GM23338 (cell line): ENCODE measurements at regions not wholly inside any gene's neighbourhood (a gene's known extent, or its start where the extent isn't known, plus 50 kb on each side); places are given as distances from the start of the nearest gene placed in this dataset.

ENCODE experiments used
- ATAC-seq: fragments of 200-7000 bp; cut with Tn5 transposase; 3 replicates; pipeline ENCODE4 v1.9.1; 2020
- DNase-seq: peaks from one replicate; pipeline ENCODE4 v3.0.0-alpha.2; 2015; ENCODE audit warnings: low spot score
- H2AFZ ChIP-seq: fragments of 200-600 bp; sonication (generic); 2 replicates; pipeline ENCODE4 v1.8.0; 2016; ENCODE audit warnings: antibody characterized with exemption, mild to moderate bottlenecking, moderate library complexity
- H3F3A ChIP-seq: fragments of 200-600 bp; sonication (generic); replicated peaks from 2 replicates; pipeline ENCODE4 v1.8.0; 2017; ENCODE audit warnings: antibody characterized with exemption, mixed run types, low read depth
- H3K27ac ChIP-seq: fragments of 200-600 bp; sonication (generic); 2 replicates; pipeline ENCODE4 v1.6.1; 2016; ENCODE audit warnings: low read depth
- H3K27me3 ChIP-seq: fragments of 200-600 bp; sonication (generic); 2 replicates; pipeline ENCODE4 v1.8.0; 2016; ENCODE audit warnings: mild to moderate bottlenecking, mixed run types, moderate library complexity; ENCODE audit not compliant: insufficient read depth
- H3K36me3 ChIP-seq: fragments of 200-600 bp; sonication (generic); 2 replicates; pipeline ENCODE4 v1.8.0; 2016; ENCODE audit warnings: mild to moderate bottlenecking; ENCODE audit not compliant: insufficient read depth
- H3K4me1 ChIP-seq: fragments of 200-600 bp; sonication (generic); 2 replicates; pipeline ENCODE4 v1.8.0; 2016; ENCODE audit warnings: mild to moderate bottlenecking, moderate library complexity; ENCODE audit not compliant: insufficient read depth
- H3K4me2 ChIP-seq: fragments of 200-600 bp; sonication (generic); 2 replicates; pipeline ENCODE4 v1.7.1; 2017; ENCODE audit warnings: mixed run types
- H3K4me3 ChIP-seq: fragments of 200-600 bp; sonication (generic); 2 replicates; pipeline ENCODE4 v1.6.1; 2016; ENCODE audit warnings: mixed run types
- H3K79me2 ChIP-seq: fragments of 200-600 bp; sonication (generic); replicated peaks from 2 replicates; pipeline ENCODE4 v1.8.0; 2017; ENCODE audit warnings: mild to moderate bottlenecking; ENCODE audit not compliant: insufficient read depth
- H3K9me2 ChIP-seq: fragments of 200-600 bp; sonication (generic); 2 replicates; pipeline ENCODE4 v1.8.0; 2017; ENCODE audit not compliant: insufficient read depth
- H4K20me1 ChIP-seq: fragments of 200-600 bp; sonication (generic); replicated peaks from 2 replicates; pipeline ENCODE4 v1.8.0; 2017; ENCODE audit warnings: mild to moderate bottlenecking; ENCODE audit not compliant: insufficient read depth
- H3K27ac Mint-ChIP-seq: 2 replicates; pipeline ENCODE4 v1.8.0; 2020; ENCODE audit warnings: inconsistent platforms, mild to moderate bottlenecking, moderate library complexity, mixed read lengths
- H3K27me3 Mint-ChIP-seq: 3 replicates; pipeline ENCODE4 v1.8.0; 2022; ENCODE audit warnings: low read depth, mild to moderate bottlenecking, moderate library complexity, mixed read lengths, inconsistent platforms; ENCODE audit not compliant: insufficient read depth, poor library complexity
- H3K36me3 Mint-ChIP-seq: 3 replicates; pipeline ENCODE4 v1.8.0; 2021; ENCODE audit warnings: low read depth, mild to moderate bottlenecking, inconsistent platforms, moderate library complexity, mixed read lengths
- H3K4me1 Mint-ChIP-seq: 3 replicates; pipeline ENCODE4 v1.8.0; 2020; ENCODE audit warnings: mild to moderate bottlenecking, inconsistent platforms, mixed read lengths
- H3K4me3 Mint-ChIP-seq: 3 replicates; pipeline ENCODE4 v1.8.0; 2021; ENCODE audit warnings: moderate library complexity, mild to moderate bottlenecking, inconsistent platforms, mixed read lengths
- H3K9me3 Mint-ChIP-seq: 3 replicates; pipeline ENCODE4 v1.8.0; 2020; ENCODE audit warnings: moderate library complexity, mild to moderate bottlenecking, inconsistent platforms, mixed read lengths
- CREB1 ChIP-seq: fragments of 250-450 bp; sonication (Bioruptor Pico); IDR thresholded peaks from 2 replicates; pipeline ENCODE4 v1.5.0; 2020; ENCODE audit warnings: low read depth, mild to moderate bottlenecking, moderate library complexity
- EZH2 ChIP-seq: fragments of 200-600 bp; sonication (generic); IDR thresholded peaks from one replicate; pipeline ENCODE4 v1.8.0; 2017; ENCODE audit warnings: antibody characterized with exemption, mild to moderate bottlenecking, low read depth; ENCODE audit not compliant: unreplicated experiment
- EZH2phosphoT487 ChIP-seq: fragments of 200-600 bp; sonication (generic); IDR thresholded peaks from one replicate; pipeline ENCODE4 v1.8.1; 2018; ENCODE audit warnings: antibody characterized with exemption; ENCODE audit not compliant: unreplicated experiment
- JUNB ChIP-seq: IDR thresholded peaks from one replicate; pipeline ENCODE4 v1.6.1; 2016; ENCODE audit warnings: antibody characterized with exemption; ENCODE audit not compliant: unreplicated experiment
- NANOG ChIP-seq: IDR thresholded peaks from 2 replicates; pipeline ENCODE4 v1.6.1; 2016; ENCODE audit warnings: antibody characterized with exemption, borderline replicate concordance
- POLR2AphosphoS5 ChIP-seq: IDR thresholded peaks from 2 replicates; pipeline ENCODE4 v1.6.1; 2016; ENCODE audit warnings: antibody characterized with exemption, low read depth
- STAT1 ChIP-seq: IDR thresholded peaks from one replicate; pipeline ENCODE4 v1.6.1; 2016; ENCODE audit warnings: antibody characterized with exemption; ENCODE audit not compliant: unreplicated experiment
- ZNF114 ChIP-seq: fragments of 250-450 bp; sonication (Bioruptor Pico); IDR thresholded peaks from 2 replicates; pipeline ENCODE4 v1.5.0; 2020; ENCODE audit warnings: mild to moderate bottlenecking, moderate library complexity
- ZNF331 ChIP-seq: fragments of 250-450 bp; sonication (Bioruptor Pico); IDR thresholded peaks from 2 replicates; pipeline ENCODE4 v1.5.0; 2020; ENCODE audit warnings: low read depth, mild to moderate bottlenecking, moderate library complexity
- TF ChIP-seq, protein P1 (sequence below), 2 experiments: fragments of 200-600 bp in 1 of 2; sonication (generic) in 1 of 2; conservative IDR thresholded peaks; 2 replicates each; pipeline versions ENCODE4 v1.5.1 to v1.6.1; 2016 to 2017; ENCODE audit warnings: antibody characterized with exemption in 2 of 2, low read depth in 2 of 2, mild to moderate bottlenecking in 2 of 2, moderate library complexity in 1 of 2
- TF ChIP-seq, protein P2 (sequence below): IDR thresholded peaks from 2 replicates; pipeline ENCODE4 v1.6.1; 2016; ENCODE audit warnings: antibody characterized with exemption
- TF ChIP-seq, protein P3 (sequence below): fragments of 250-450 bp; sonication (Bioruptor Pico); IDR thresholded peaks from 2 replicates; pipeline ENCODE4 v1.5.0; 2020; ENCODE audit warnings: mild to moderate bottlenecking, moderate library complexity
- TF ChIP-seq, protein P4 (sequence below): IDR thresholded peaks from one replicate; pipeline ENCODE4 v1.6.1; 2018; ENCODE audit warnings: antibody characterized with exemption; ENCODE audit not compliant: unreplicated experiment

DNA sequence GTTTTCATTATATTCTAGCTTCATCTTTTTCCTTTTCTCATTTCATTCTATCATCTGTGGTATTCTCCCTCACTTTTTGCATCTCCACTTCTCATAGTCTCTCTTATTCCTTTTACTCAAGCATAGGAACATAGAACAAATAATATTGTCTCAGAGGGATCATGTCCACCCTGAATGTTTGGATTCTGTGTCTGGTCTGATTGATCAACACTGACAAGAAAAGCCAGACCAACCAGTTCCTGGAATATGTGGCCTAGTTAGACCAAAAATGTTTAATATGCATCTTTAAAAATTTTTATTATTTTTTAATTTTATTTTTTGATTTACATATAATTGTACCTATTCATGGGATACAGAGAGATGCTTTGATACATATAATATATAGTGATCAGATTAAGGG lies 212.0 kb upstream of the ALCAM start:
- Mint-ChIP-seq H3K4me3 (no peak overlapping the region), H3K27ac (peak overlapping the region; percentile 12; the same call in 1 of the 2 replicates), H3K9me3 (peaks cover 10% of the 10 kb centered on the region), H3K27me3 (no peaks in the 10 kb centered on the region), H3K36me3 (peaks cover 6% of the 10 kb centered on the region), H3K4me1 (peaks cover 25% of the 10 kb centered on the region)
- Histone ChIP-seq H2AFZ (no peak overlapping the region), H3K4me2 (no peak overlapping the region), H3K79me2 (no peaks in the 10 kb centered on the region), H3K36me3 (no peaks in the 10 kb centered on the region), H3K27me3 (no peaks in the 10 kb centered on the region), H3K27ac (no peak overlapping the region), H3K4me1 (peaks cover 33% of the 10 kb centered on the region), H4K20me1 (no peaks in the 10 kb centered on the region), H3K9me2 (no peaks in the 10 kb centered on the region), H3K4me3 (no peak overlapping the region), H3F3A (no peaks in the 10 kb centered on the region)
- no peak for TF ChIP-seq JUNB
- TF ChIP-seq, protein P1, sequence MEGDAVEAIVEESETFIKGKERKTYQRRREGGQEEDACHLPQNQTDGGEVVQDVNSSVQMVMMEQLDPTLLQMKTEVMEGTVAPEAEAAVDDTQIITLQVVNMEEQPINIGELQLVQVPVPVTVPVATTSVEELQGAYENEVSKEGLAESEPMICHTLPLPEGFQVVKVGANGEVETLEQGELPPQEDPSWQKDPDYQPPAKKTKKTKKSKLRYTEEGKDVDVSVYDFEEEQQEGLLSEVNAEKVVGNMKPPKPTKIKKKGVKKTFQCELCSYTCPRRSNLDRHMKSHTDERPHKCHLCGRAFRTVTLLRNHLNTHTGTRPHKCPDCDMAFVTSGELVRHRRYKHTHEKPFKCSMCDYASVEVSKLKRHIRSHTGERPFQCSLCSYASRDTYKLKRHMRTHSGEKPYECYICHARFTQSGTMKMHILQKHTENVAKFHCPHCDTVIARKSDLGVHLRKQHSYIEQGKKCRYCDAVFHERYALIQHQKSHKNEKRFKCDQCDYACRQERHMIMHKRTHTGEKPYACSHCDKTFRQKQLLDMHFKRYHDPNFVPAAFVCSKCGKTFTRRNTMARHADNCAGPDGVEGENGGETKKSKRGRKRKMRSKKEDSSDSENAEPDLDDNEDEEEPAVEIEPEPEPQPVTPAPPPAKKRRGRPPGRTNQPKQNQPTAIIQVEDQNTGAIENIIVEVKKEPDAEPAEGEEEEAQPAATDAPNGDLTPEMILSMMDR (conservative IDR thresholded peaks at IDR 0.05; ENCODE audit: low read depth in 2 of 2), result no peak
- TF ChIP-seq EZH2, result no peak
- TF ChIP-seq, protein P2, sequence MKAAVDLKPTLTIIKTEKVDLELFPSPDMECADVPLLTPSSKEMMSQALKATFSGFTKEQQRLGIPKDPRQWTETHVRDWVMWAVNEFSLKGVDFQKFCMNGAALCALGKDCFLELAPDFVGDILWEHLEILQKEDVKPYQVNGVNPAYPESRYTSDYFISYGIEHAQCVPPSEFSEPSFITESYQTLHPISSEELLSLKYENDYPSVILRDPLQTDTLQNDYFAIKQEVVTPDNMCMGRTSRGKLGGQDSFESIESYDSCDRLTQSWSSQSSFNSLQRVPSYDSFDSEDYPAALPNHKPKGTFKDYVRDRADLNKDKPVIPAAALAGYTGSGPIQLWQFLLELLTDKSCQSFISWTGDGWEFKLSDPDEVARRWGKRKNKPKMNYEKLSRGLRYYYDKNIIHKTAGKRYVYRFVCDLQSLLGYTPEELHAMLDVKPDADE, result no peak
- TF ChIP-seq EZH2phosphoT487, result no peak
- TF ChIP-seq STAT1, result no peak
- TF ChIP-seq, protein P3, sequence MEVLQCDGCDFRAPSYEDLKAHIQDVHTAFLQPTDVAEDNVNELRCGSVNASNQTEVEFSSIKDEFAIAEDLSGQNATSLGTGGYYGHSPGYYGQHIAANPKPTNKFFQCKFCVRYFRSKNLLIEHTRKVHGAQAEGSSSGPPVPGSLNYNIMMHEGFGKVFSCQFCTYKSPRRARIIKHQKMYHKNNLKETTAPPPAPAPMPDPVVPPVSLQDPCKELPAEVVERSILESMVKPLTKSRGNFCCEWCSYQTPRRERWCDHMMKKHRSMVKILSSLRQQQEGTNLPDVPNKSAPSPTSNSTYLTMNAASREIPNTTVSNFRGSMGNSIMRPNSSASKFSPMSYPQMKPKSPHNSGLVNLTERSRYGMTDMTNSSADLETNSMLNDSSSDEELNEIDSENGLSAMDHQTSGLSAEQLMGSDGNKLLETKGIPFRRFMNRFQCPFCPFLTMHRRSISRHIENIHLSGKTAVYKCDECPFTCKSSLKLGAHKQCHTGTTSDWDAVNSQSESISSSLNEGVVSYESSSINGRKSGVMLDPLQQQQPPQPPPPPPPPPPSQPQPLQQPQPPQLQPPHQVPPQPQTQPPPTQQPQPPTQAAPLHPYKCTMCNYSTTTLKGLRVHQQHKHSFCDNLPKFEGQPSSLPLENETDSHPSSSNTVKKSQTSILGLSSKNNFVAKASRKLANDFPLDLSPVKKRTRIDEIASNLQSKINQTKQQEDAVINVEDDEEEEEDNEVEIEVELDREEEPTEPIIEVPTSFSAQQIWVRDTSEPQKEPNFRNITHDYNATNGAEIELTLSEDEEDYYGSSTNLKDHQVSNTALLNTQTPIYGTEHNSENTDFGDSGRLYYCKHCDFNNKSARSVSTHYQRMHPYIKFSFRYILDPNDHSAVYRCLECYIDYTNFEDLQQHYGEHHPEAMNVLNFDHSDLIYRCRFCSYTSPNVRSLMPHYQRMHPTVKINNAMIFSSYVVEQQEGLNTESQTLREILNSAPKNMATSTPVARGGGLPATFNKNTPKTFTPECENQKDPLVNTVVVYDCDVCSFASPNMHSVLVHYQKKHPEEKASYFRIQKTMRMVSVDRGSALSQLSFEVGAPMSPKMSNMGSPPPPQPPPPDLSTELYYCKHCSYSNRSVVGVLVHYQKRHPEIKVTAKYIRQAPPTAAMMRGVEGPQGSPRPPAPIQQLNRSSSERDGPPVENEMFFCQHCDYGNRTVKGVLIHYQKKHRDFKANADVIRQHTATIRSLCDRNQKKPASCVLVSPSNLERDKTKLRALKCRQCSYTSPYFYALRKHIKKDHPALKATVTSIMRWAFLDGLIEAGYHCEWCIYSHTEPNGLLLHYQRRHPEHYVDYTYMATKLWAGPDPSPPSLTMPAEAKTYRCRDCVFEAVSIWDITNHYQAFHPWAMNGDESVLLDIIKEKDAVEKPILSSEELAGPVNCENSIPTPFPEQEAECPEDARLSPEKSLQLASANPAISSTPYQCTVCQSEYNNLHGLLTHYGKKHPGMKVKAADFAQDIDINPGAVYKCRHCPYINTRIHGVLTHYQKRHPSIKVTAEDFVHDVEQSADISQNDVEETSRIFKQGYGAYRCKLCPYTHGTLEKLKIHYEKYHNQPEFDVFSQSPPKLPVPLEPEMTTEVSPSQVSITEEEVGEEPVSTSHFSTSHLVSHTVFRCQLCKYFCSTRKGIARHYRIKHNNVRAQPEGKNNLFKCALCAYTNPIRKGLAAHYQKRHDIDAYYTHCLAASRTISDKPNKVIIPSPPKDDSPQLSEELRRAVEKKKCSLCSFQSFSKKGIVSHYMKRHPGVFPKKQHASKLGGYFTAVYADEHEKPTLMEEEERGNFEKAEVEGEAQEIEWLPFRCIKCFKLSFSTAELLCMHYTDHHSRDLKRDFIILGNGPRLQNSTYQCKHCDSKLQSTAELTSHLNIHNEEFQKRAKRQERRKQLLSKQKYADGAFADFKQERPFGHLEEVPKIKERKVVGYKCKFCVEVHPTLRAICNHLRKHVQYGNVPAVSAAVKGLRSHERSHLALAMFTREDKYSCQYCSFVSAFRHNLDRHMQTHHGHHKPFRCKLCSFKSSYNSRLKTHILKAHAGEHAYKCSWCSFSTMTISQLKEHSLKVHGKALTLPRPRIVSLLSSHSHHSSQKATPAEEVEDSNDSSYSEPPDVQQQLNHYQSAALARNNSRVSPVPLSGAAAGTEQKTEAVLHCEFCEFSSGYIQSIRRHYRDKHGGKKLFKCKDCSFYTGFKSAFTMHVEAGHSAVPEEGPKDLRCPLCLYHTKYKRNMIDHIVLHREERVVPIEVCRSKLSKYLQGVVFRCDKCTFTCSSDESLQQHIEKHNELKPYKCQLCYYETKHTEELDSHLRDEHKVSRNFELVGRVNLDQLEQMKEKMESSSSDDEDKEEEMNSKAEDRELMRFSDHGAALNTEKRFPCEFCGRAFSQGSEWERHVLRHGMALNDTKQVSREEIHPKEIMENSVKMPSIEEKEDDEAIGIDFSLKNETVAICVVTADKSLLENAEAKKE, result no peak
- no peak for TF ChIP-seq NANOG
- TF ChIP-seq ZNF331 (CRISPR knock-in tag), result no peak
- TF ChIP-seq, protein P4, sequence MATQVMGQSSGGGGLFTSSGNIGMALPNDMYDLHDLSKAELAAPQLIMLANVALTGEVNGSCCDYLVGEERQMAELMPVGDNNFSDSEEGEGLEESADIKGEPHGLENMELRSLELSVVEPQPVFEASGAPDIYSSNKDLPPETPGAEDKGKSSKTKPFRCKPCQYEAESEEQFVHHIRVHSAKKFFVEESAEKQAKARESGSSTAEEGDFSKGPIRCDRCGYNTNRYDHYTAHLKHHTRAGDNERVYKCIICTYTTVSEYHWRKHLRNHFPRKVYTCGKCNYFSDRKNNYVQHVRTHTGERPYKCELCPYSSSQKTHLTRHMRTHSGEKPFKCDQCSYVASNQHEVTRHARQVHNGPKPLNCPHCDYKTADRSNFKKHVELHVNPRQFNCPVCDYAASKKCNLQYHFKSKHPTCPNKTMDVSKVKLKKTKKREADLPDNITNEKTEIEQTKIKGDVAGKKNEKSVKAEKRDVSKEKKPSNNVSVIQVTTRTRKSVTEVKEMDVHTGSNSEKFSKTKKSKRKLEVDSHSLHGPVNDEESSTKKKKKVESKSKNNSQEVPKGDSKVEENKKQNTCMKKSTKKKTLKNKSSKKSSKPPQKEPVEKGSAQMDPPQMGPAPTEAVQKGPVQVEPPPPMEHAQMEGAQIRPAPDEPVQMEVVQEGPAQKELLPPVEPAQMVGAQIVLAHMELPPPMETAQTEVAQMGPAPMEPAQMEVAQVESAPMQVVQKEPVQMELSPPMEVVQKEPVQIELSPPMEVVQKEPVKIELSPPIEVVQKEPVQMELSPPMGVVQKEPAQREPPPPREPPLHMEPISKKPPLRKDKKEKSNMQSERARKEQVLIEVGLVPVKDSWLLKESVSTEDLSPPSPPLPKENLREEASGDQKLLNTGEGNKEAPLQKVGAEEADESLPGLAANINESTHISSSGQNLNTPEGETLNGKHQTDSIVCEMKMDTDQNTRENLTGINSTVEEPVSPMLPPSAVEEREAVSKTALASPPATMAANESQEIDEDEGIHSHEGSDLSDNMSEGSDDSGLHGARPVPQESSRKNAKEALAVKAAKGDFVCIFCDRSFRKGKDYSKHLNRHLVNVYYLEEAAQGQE, result no peak
- no peak for TF ChIP-seq POLR2AphosphoS5
- TF ChIP-seq CREB1 (CRISPR knock-in tag), result no peak
- TF ChIP-seq ZNF114, result no peak
- no peak for DNase-seq
- ATAC-seq, result no peak
